ENCODE measurements at regions not wholly inside any gene's neighbourhood (a gene's known extent, or its start where the extent isn't known, plus 50 kb on each side); places are given as distances from the start of the nearest gene placed in this dataset.

- no peak for DNase-seq (ENCODE audit: low read depth)
These were observed 70.2 kb upstream of the SLC4A11 start for GRCh38 chr20:3309226-3309625.

DNA sequence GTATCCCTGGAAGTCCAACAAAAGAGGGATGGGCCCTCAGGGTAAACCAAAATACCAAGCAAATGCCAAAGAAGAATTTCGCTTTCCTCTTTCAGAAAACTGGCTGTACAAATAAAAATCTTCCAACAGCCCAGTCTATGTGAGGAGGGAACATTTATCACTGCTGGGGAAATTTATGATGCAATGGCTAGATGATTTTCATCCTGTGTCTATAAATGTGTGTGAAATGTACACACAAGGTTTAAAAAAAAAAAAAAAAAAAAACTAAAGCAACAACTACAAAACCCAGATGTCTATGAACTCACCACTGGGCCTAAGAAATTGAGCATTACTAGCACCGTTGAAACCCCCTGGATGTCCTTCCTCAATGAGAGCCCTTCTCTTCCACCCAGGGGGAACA lies 68.7 kb upstream of the SLC4A11 start:
- no peak for DNase-seq (ENCODE audit: low read depth)

DNA sequence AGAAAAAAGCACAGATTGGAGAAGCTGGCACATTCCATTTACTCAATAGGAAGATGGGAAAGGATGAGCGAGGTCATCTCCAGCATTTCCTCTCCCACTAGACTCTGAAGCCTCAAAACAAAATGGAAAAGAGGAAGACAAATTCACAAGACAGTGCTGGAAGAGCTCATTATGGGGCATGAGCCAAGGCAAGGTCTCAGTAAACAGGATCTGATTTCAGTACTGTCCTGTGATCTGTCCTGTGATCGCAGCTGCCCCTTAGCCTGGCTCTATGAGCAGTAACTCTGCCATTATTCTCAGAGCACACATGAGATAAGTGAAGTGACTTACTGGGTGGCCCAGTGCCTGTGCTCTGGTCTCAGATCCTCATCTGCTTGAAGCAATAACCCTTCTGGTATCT lies 68.1 kb upstream of the SLC4A11 start:
- no peak for DNase-seq (ENCODE audit: low read depth)

- no peak for DNase-seq (ENCODE audit: low read depth)
These were observed 67.1 kb upstream of the SLC4A11 start for GRCh38 chr20:3306068-3306467.

GRCh38 chr20:3304456-3304855 lies 65.5 kb upstream of the SLC4A11 start:
- DNase-seq (ENCODE audit: low read depth), result no peak

GRCh38 chr20:3297079-3297378 lies 58.0 kb upstream of the SLC4A11 start:
- no peak for DNase-seq (ENCODE audit: low read depth)

DNA sequence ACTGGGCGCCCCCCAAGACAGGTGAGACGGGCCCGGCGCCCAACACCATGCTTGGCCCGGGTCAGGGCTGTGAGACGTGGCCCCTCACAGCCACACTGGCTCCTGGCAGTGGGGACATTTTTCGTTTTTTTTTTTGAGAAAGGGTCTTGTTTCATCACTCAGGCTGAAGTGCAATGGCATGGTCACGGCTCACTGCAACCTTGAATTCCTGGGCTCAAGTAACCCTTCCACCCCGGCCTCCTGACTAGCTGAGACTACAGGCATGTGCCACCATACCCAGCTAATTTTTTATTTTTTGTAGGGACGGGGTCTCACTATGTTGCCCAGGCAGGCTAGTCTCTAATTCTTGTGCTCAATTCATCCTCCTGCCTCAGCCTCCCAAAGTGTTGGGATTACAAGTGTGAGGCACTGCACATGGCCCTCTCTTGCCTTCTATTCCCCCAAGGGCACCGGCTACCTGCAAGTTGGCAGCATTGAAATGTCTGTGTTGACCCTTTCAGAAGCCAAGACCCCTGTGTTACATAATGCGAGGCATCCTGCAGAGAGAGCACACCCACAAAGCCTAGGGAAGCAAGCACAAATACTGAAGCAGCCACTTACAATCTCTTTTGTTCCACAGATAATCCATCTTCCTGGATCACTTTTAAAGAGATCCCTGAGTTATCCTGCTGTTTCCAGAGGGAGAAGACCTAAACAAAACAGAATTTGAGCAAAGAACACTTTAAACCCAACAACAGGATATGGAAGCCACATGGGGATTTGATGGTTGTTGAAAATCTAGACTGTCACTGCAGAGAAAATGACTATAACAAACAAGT lies 57.5 kb upstream of the SLC4A11 start:
- DNase-seq (ENCODE audit: low read depth), result no peak
